Fibroblast of lung (primary cell): ENCODE measurements at regions not wholly inside any gene's neighbourhood (a gene's known extent, or its start where the extent isn't known, plus 50 kb on each side); places are given as distances from the start of the nearest gene placed in this dataset.

Experiments
- CTCF ChIP-seq, 2 donors: IDR thresholded peaks in 1 of 2; conservative IDR thresholded peaks in 1 of 2; 1 replicate in 1 of 2; 2 replicates in 1 of 2; pipeline ENCODE4 v1.5.1; 2011 to 2012; ENCODE audit warnings: low read length in 2 of 2, control low read depth in 1 of 2, inconsistent platforms in 1 of 2, low read depth in 1 of 2, mild to moderate bottlenecking in 1 of 2
- EZH2 ChIP-seq: IDR thresholded peaks from 2 replicates; pipeline ENCODE4 v1.5.1; 2012; ENCODE audit warnings: low read length, control low read depth, mild to moderate bottlenecking; ENCODE audit errors: missing control alignments

GRCh38 chr3:128545120-128545752 is 52.2 kb upstream of the GATA2 start:
- TF ChIP-seq CTCF (conservative IDR thresholded peaks at IDR 0.05 in 1 of 2, IDR thresholded peaks at IDR 0.05 in 1 of 2; ENCODE audit: low read depth in 1 of 2, low read length in 2 of 2) (no peak), EZH2 (no peak)
